Liver (tissue), 3 donors: ENCODE measurements at regions not wholly inside any gene's neighbourhood (a gene's known extent, or its start where the extent isn't known, plus 50 kb on each side); places are given as distances from the start of the nearest gene placed in this dataset.

Experiments used
- CTCF ChIP-seq: fragments of 150-350 bp; IDR thresholded peaks from 2 replicates; pipeline ENCODE4 v1.5.1; 2017; ENCODE audit warnings: improper control_type of control experiment, low read depth, low read length; ENCODE audit not compliant: missing input control
- GABPA ChIP-seq, 2 donors: IDR thresholded peaks in 1 of 2; conservative IDR thresholded peaks in 1 of 2; 2 replicates each; pipeline ENCODE4 v1.6.1; 2016; ENCODE audit warnings: antibody characterized with exemption in 2 of 2, mild to moderate bottlenecking in 1 of 2, moderate library complexity in 1 of 2
- REST ChIP-seq: IDR thresholded peaks from 2 replicates; pipeline ENCODE4 v1.6.1; 2016; ENCODE audit warnings: antibody characterized with exemption, mild to moderate bottlenecking
- TF ChIP-seq, protein P1 (sequence below): IDR thresholded peaks from 2 replicates; pipeline ENCODE4 v1.6.1; 2016; ENCODE audit warnings: antibody characterized with exemption
- donor health status: healthy.
- donor health status: healthy.

DNA sequence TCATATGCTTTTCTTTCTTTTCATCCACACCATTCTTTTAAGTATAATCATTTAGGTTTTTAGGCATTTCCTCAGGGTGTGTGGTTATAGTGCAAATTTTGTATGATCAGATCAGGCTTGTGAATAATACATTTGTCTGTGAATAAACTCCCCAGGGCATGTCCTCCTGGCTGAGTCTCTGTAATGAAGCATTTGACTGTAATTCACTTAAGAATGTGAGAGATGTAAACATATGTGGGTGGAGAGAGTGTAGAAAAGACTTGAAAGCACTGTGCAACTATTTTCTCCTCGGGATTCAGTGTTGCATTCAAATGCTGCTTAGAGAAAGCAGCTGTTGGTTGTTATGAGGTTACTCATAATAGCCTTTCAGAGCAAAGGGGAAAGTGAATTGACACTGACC is 996.5 kb downstream of the TUSC7 start:
- TF ChIP-seq CTCF: no peak
- TF ChIP-seq, protein P1, sequence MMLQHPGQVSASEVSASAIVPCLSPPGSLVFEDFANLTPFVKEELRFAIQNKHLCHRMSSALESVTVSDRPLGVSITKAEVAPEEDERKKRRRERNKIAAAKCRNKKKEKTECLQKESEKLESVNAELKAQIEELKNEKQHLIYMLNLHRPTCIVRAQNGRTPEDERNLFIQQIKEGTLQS: no peak
- no peak for TF ChIP-seq GABPA (IDR thresholded peaks at IDR 0.05 in 1 of 2, conservative IDR thresholded peaks at IDR 0.05 in 1 of 2)
- no peak for TF ChIP-seq REST
